Thyroid gland (tissue), 4 donors: ENCODE measurements at regions not wholly inside any gene's neighbourhood (a gene's known extent, or its start where the extent isn't known, plus 50 kb on each side); places are given as distances from the start of the nearest gene placed in this dataset.

ENCODE experiments used
- DNase-seq, 2 donors: peaks; one replicate each; pipeline ENCODE4 v3.0.0-alpha.2; 2019
- H3K27ac ChIP-seq, 3 donors: fragments of 200-600 bp; sonication (generic); 1 replicate in 2 of 3; 2 replicates in 1 of 3; pipeline ENCODE4 v1.5.1; 2016 to 2019; ENCODE audit warnings: mild to moderate bottlenecking in 1 of 3, moderate library complexity in 1 of 3
- H3K27me3 ChIP-seq: fragments of 200-600 bp; sonication (generic); one replicate; pipeline ENCODE4 v1.5.1; 2019
- H3K36me3 ChIP-seq, 2 donors: fragments of 200-600 bp; sonication (generic); one replicate each; pipeline ENCODE4 v1.5.1; 2016 to 2019
- H3K4me1 ChIP-seq, 2 donors: fragments of 200-600 bp; sonication (generic); one replicate each; pipeline ENCODE4 v1.5.1; 2017 to 2019
- H3K4me3 ChIP-seq, 3 donors: fragments of 200-600 bp; sonication (generic); replicated peaks in 1 of 3; 1 replicate in 2 of 3; 2 replicates in 1 of 3; pipeline ENCODE4 v1.5.1; 2016; ENCODE audit warnings: mild to moderate bottlenecking in 1 of 3
- H3K9me3 ChIP-seq: fragments of 200-600 bp; sonication (generic); one replicate; pipeline ENCODE4 v1.5.1; 2017
- CTCF ChIP-seq, 6 experiments: fragments of 200-600 bp in 3 of 6; fragments of 450-650 bp in 3 of 6; sonication (generic) in 3 of 6; IDR thresholded peaks; one replicate each; pipeline ENCODE4 v1.5.1; 2016 to 2019; ENCODE audit warnings: antibody characterized with exemption in 6 of 6, mild to moderate bottlenecking in 2 of 6, inconsistent platforms in 1 of 6, moderate library complexity in 1 of 6
- POLR2A ChIP-seq, 2 donors: fragments of 450-650 bp; IDR thresholded peaks; one replicate each; pipeline ENCODE4 v1.6.1; 2017; ENCODE audit warnings: antibody characterized with exemption in 2 of 2, mild to moderate bottlenecking in 2 of 2, moderate library complexity in 1 of 2
- WGBS, 2 donors: methylation state at CpG; one replicate each; pipeline ENCODE4 v1.1.5; 2017; 5-methylcytosine and 5-hydroxymethylcytosine counted together
- intact Hi-C: fragments of 100-400 bp; cut with DNase I; formaldehyde crosslinking; loops from one replicate; pipeline ENCODE4 v1.15.1; 2023

- no peaks in the 10 kb centered on the region for H3K4me1 ChIP-seq
- no peaks in the 10 kb centered on the region for H3K9me3 ChIP-seq
- intact Hi-C loops = no loop called here
- no peak for DNase-seq
- WGBS, 2 donors = 92 to 99% methylated on average over 3 of the region's 3 CpGs
- H3K27ac ChIP-seq = no peak overlapping the region
- no peaks in the 10 kb centered on the region for H3K36me3 ChIP-seq
- TF ChIP-seq POLR2A (IDR thresholded peaks at IDR 0.05) = no peak
- no peak overlapping the region for H3K4me3 ChIP-seq
- H3K27me3 ChIP-seq = no peaks in the 10 kb centered on the region
Measured at GRCh38 chr1:38431535-38432376, 385.2 kb upstream of the POU3F1 start.

- Histone ChIP-seq H3K27ac (no peak overlapping the region), H3K4me3 (no peak overlapping the region), H3K9me3 (no peaks in the 10 kb centered on the region), H3K4me1 (no peaks in the 10 kb centered on the region), H3K36me3 (no peaks in the 10 kb centered on the region), H3K27me3 (no peaks in the 10 kb centered on the region)
- no peak for TF ChIP-seq CTCF (IDR thresholded peaks at IDR 0.05)
- DNase-seq = no peak
- intact Hi-C loops = no loop called here
Measured at GRCh38 chr1:38430949-38431348, 384.4 kb upstream of the POU3F1 start.

- 90% methylated on average over 2 of the region's 2 CpGs for WGBS, 2 donors
Measured at GRCh38 chr1:38424677-38425076, 378.1 kb upstream of the POU3F1 start.

GRCh38 chr1:38420666-38421065 lies 374.1 kb upstream of the POU3F1 start:
- TF ChIP-seq POLR2A (IDR thresholded peaks at IDR 0.05) = no peak
- no peak for TF ChIP-seq CTCF (IDR thresholded peaks at IDR 0.05)
- Histone ChIP-seq H3K27me3 (no peaks in the 10 kb centered on the region), H3K9me3 (no peaks in the 10 kb centered on the region), H3K27ac (no peak overlapping the region), H3K36me3 (no peaks in the 10 kb centered on the region), H3K4me3 (no peak overlapping the region), H3K4me1 (peaks cover 6 to 22% of the 10 kb centered on the region in 2 donors)
- intact Hi-C loops = no loop called here
- peak; percentile 53 to 65 for DNase-seq
- WGBS, 2 donors = 26 to 29% methylated on average over 4 of the region's 4 CpGs

More at GRCh38 chr1:38424677-38425076, 378.1 kb upstream of the POU3F1 start:
- intact Hi-C loops = no loop called here
- DNase-seq = no peak
- H3K4me3 ChIP-seq = no peak overlapping the region
- H3K27me3 ChIP-seq = no peaks in the 10 kb centered on the region
- H3K9me3 ChIP-seq = no peaks in the 10 kb centered on the region
- no peaks in the 10 kb centered on the region for H3K36me3 ChIP-seq
- TF ChIP-seq POLR2A (IDR thresholded peaks at IDR 0.05) (no peak), CTCF (IDR thresholded peaks at IDR 0.05) (no peak)
- H3K27ac ChIP-seq = no peak overlapping the region
- no peaks in the 10 kb centered on the region for H3K4me1 ChIP-seq

- no peaks in the 10 kb centered on the region for H3K9me3 ChIP-seq
- no peak overlapping the region for H3K4me3 ChIP-seq
- H3K4me1 ChIP-seq = peaks cover 6 to 22% of the 10 kb centered on the region in 2 donors
- H3K27ac ChIP-seq = no peak overlapping the region
- intact Hi-C loops = no loop called here
- DNase-seq = peak; percentile 56 to 60
- no peaks in the 10 kb centered on the region for H3K27me3 ChIP-seq
- TF ChIP-seq POLR2A (IDR thresholded peaks at IDR 0.05) (no peak), CTCF (IDR thresholded peaks at IDR 0.05) (no peak)
- H3K36me3 ChIP-seq = no peaks in the 10 kb centered on the region
- 22 to 26% methylated on average over 9 of the region's 9 CpGs for WGBS, 2 donors
Measured at GRCh38 chr1:38418195-38419030, 371.8 kb upstream of the POU3F1 start.
